ENCODE measurements at regions not wholly inside any gene's neighbourhood (a gene's known extent, or its start where the extent isn't known, plus 50 kb on each side); places are given as distances from the start of the nearest gene placed in this dataset.
"Not testable (repeated sequence)": the region's sequence is repeated elsewhere in the genome, so short reads cannot be mapped to it uniquely, and the experiment has no call there.

- DNase-seq, result no peak
Measured at GRCh38 chr22:47534804-47535410, 772.5 kb downstream of the TBC1D22A start.

GRCh38 chr22:47533961-47534803 lies 771.7 kb downstream of the TBC1D22A start:
- no peak for DNase-seq

- no peak for DNase-seq
Measured at GRCh38 chr22:47517062-47517461, 754.6 kb downstream of the TBC1D22A start.

- DNase-seq, result no peak
Measured at GRCh38 chr22:47515384-47516125, 753.1 kb downstream of the TBC1D22A start.

GRCh38 chr22:47512617-47513016 lies 750.2 kb downstream of the TBC1D22A start:
- no peak for DNase-seq

GRCh38 chr22:47504962-47505361 lies 742.5 kb downstream of the TBC1D22A start:
- no peak for DNase-seq

GRCh38 chr22:47498969-47499495 lies 736.6 kb downstream of the TBC1D22A start:
- DNase-seq, result no peak

- no peak for DNase-seq
Measured at GRCh38 chr22:47497666-47498065, 735.2 kb downstream of the TBC1D22A start.

- DNase-seq, result no peak
Measured at GRCh38 chr22:47495110-47495509, 732.7 kb downstream of the TBC1D22A start.

- not testable (repeated sequence) for DNase-seq
Measured at GRCh38 chr22:47488131-47488530, 725.7 kb downstream of the TBC1D22A start.

- DNase-seq, result no peak
Measured at GRCh38 chr22:47486569-47487312, 724.3 kb downstream of the TBC1D22A start.

GRCh38 chr22:47484960-47485569 lies 722.6 kb downstream of the TBC1D22A start:
- DNase-seq, result no peak

GRCh38 chr22:47476231-47476630 lies 713.8 kb downstream of the TBC1D22A start:
- no peak for DNase-seq

- no peak for DNase-seq
Measured at GRCh38 chr22:47474895-47475294, 712.4 kb downstream of the TBC1D22A start.

- no peak for DNase-seq
Measured at GRCh38 chr22:47474464-47474863, 712.0 kb downstream of the TBC1D22A start.

GRCh38 chr22:47472636-47473035 lies 710.2 kb downstream of the TBC1D22A start:
- no peak for DNase-seq

GRCh38 chr22:47471406-47471805 lies 709.0 kb downstream of the TBC1D22A start:
- no peak for DNase-seq

- DNase-seq, result no peak
Measured at GRCh38 chr22:47465809-47466208, 703.4 kb downstream of the TBC1D22A start.

- no peak for DNase-seq
Measured at GRCh38 chr22:47465222-47465621, 702.8 kb downstream of the TBC1D22A start.

GRCh38 chr22:47463220-47463619 lies 700.8 kb downstream of the TBC1D22A start:
- no peak for DNase-seq

GRCh38 chr22:47460861-47461260 lies 698.4 kb downstream of the TBC1D22A start:
- DNase-seq, result no peak

GRCh38 chr22:47460176-47460575 lies 697.7 kb downstream of the TBC1D22A start:
- DNase-seq, result no peak

Data from dermis blood vessel endothelial cell (primary cell).